GM12878 (cell line): ENCODE measurements at regions not wholly inside any gene's neighbourhood (a gene's known extent, or its start where the extent isn't known, plus 50 kb on each side); places are given as distances from the start of the nearest gene placed in this dataset.

Experiments
- EGR1 ChIP-seq, 2 experiments: IDR thresholded peaks; 1 replicate in 1 of 2; 2 replicates in 1 of 2; pipeline ENCODE4 v1.6.1; 2011 to 2012; ENCODE audit warnings: low read depth in 2 of 2, low read length in 2 of 2, borderline replicate concordance in 1 of 2, mild to moderate bottlenecking in 1 of 2, moderate library complexity in 1 of 2
- MYB ChIP-seq: fragments of 150-350 bp; IDR thresholded peaks from 2 replicates; pipeline ENCODE4 v1.6.1; 2014; ENCODE audit warnings: mild to moderate bottlenecking, low read depth, low read length, borderline replicate concordance
- PML ChIP-seq: IDR thresholded peaks from 2 replicates; pipeline ENCODE4 v1.6.1; 2012; ENCODE audit warnings: low read length, inconsistent platforms
- POLR2A ChIP-seq: IDR thresholded peaks from 2 replicates; pipeline ENCODE4 v1.6.1; 2011; ENCODE audit warnings: low read depth, mild to moderate bottlenecking, low read length

- no peak for TF ChIP-seq EGR1 (IDR thresholded peaks at IDR 0.05; ENCODE audit: borderline replicate concordance in 1 of 2, low read depth in 2 of 2, low read length in 2 of 2)
- no peak for TF ChIP-seq PML
- no peak for TF ChIP-seq MYB
- no peak for TF ChIP-seq POLR2A
Observed at GRCh38 chr17:72445055-72445991, 324.5 kb downstream of the SOX9 start.
